H4 (cell line): ENCODE measurements at regions not wholly inside any gene's neighbourhood (a gene's known extent, or its start where the extent isn't known, plus 50 kb on each side); places are given as distances from the start of the nearest gene placed in this dataset.
"Not testable (repeated sequence)": the region's sequence is repeated elsewhere in the genome, so short reads cannot be mapped to it uniquely, and the experiment has no call there.

Source experiments
- DNase-seq: peaks from one replicate; pipeline ENCODE4 v3.0.0-alpha.2; 2015; ENCODE audit warnings: low spot score

DNA sequence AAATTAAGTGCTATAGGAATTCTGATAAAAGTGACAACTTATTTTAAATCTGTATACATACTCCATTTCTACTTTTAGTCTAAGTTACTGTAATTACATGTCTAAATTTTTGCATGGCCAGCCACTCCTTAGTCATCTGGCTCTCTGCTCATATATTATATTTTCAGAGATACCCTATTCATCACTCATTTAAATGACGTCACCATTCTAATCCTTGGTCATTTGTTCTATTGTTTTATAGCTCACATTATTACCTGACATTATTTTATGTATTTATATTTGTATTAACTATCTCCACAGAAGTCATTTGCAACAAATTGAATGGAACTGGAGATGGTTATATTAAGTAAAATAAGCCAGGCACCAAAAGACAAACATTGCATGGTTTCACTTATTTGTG lies 179.6 kb upstream of the CXorf51A start:
- no peak for DNase-seq

DNA sequence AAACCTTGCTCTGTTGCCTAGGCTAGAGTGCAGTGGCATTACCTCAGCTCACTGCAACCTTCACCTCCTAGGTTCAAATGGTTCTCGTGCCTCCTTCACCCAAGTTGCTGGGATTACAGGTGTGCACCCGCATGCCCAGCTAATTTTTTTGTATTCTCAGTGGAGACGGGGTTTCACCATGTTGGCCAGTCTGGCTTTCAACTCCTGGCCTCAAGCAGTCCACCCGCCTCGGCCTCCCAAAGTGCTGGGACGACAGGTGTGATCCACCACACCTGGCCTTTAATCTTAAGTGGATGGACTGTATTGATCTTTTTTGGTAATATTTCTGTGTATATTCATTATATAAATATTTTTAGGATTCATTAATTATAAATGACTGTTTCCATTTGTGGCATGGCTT lies 158.7 kb upstream of the CXorf51A start:
- DNase-seq = no peak

DNA sequence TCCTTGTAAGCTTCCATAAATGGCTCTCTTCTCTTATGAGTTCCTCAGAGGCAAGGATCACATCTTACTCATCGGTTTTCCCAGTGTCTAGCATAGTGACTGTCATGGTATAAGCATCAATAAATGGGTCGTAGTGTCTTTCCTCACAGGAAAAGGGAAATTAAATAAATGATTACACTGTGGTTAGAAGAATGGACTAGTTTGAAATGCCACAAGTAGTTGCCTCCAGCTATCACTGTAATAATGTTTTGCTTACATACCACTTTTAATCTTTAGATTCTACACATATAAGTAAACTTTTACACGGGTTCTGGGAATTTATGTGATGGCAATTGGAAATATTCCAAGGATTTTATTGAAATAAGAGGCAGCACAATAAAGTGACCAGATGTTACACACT lies 152.8 kb upstream of the CXorf51A start:
- DNase-seq = peak; percentile 55

DNA sequence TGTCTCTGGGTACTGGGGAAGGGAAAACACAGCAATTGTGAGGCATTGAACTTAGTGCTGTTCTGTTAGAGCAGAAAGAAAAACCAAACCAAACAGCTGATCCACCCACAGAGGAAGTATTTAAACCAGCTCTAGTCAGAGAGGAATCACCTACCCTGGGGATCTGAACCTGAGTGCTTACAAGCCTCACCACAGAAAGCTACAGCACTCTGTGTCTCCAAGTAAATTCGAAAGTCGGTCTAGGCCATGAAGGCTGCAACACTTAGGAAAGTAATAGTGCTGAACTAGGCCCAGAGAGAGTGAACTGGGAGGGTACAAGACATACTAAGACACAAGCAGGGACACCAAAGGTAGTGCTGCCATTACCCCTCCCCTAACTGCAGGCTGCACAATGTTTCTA lies 142.2 kb upstream of the CXorf51A start:
- DNase-seq = no peak

DNA sequence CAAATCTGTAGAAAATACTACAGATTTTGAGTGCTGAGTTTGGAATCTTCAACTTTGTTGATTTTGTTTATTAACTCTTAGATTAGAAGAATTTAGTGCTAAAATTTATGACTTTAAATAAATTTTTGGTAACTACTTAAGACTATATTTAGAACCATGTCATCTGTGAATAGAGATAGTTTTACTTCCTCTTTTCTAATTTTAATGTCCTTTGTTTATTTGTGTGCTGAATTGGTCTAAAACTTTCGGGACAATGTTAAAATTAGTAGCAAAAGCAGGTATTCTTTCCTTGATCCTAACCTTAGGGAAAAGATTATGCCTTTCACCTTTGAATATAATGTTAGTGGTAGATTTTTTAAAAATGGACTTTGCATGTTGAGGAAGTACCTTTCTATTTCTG lies 119.7 kb upstream of the CXorf51A start:
- DNase-seq = no peak

DNA sequence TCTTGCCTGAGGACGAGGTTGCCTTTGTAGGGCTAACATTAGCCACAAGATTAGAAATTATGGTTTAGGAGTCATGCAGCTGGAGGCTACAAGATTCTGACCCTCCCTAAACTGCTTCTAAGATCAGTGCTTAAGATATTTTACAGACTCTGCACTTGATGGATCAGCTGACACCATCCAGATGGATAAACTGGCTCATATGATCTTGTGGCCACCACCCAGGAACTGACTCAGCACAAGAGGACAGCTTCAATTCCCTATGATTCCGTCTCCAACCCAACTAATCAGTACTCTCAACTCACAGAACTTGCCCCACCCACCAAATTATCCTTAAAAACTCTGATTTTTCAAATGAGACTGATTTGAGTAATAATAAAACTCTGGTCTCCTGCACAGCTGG lies 118.5 kb upstream of the CXorf51A start:
- peak; percentile 66 for DNase-seq

DNA sequence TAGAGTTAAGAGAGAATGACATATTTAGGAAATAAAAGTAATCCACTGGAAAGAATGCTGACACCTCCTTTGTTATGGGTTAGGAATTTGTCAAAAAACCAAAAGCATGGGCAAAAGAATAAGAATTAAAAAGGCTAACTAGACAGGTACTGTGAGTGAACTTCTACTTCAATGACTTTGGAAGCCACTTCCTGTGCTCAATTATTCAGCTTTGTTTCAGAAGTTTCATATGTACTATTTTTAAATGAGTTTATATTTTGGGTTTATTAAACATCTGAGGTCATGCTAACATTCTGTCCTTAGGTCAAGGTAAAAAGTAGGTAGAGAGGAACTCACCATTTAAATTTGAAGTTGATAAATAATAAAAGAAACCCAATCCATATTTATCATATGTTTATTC lies 106.7 kb upstream of the CXorf51A start:
- DNase-seq = no peak

DNA sequence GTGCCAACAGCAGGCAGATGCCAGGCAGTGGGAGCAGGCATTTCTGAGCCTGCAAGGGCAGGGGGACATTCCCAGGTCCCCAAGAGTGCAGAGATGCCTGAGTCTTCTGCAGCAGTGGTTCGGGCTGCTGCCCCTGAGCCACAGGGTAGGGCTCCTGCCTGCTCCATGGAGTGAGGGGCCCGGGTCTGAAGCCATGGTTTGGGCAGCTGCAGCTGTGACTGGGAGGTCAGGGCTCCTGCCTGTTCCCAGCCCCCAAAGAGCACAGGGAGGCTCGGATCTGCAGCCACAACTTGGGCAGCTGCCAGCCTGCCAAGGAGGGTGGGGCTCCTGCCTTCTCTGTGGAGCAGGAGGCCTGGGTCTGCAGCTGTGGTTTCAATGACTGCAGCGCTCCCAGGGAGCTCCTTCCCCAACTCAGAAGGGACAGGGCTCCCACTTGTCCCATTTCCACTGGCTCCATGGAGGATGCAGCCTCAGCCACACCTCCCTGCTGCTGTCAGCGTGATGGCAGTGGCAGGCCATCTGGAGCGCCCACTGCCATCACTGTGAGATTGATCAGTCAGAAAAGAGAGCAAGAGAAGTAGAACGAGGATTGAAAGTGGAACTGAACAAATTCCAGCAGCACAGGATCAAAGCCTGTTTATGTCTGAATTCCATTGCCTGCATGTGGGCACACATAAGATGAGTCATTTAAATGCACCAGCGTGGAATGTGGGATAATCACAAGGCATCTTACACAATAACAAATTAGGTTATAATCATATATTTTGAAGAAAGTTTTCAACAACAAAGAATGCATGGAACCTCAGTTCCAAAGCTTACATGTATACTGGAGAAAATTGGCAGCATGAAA lies 93.1 kb upstream of the CXorf51A start:
- peak; percentile 72 for DNase-seq

DNA sequence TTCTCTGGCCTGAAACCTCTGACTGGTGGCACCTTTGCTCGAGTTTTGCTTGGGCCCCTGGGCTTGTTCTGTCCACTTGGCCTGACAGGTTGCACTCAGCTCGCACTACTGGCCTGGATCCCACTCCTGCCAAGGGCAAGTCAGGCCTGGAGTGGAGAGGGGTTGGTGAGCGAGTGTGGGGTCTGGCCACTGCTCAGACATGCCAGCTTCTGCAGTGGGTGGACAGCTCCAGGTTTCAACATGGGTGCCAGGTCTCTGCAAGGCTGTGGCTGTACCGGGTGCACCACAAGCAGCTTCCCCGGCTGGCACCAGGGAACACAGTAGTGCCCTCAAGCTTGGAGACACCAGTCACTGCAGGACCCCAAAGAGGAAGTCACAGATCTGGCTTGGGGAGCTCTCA lies 91.6 kb upstream of the CXorf51A start:
- no peak for DNase-seq

DNA sequence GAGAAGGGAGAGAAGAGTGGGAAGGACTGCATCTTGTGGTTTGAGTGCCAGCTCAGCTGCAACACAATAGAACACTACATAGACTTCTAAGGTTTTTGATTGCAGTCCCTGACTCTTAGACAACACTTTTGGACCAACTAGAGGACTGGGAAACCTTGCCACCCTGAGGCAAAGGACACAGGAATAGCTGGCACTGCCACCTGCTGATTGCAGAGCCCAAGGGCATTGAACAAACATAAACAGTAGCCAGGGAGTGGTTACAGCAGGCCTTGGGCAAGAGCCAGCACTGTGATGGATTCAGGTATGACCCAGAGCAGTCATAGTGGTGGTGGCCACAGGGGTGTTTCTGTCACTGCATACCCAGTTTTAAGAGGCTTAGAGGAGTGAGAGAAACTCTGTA lies 72.5 kb upstream of the CXorf51A start:
- peak; percentile 36 for DNase-seq

DNA sequence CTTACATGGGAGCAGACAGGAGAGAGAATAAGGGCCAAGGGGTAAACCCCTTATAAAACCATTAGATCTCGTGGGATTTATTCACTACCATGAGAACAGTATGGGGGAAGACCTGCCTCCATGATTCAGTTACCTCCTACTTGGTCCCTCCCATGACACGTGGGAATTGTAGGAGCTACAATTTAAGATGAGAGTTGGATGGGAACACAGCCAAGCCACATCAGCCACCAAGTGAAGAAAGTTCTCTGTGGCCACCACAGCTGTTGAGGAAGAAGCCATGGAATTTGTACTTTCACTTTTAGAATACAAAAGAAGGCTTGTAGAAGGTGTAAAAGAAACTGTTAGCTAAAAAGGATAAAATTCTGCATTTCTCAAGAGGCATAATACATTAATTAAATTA lies 67.0 kb upstream of the CXorf51A start:
- peak; percentile 75 for DNase-seq

DNA sequence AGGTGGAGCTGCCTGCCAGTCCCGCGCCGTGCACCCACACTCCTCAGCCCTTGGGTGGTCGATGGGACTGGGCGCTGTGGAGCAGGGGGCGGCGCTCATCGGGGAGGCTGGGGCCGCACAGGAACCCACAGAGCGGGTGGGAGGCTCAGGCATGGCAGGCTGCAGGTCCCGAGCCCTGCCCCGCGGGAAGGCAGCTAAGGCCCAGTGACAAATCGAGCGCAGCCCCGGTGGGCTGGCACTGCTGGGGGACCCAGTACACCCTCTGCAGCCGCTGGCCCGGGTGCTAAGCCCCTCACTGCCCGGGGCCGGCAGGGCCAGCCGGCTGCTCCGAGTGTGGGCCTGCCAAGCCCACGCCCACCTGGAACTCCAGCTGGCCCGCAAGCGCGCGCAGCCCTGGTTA lies 52.3 kb upstream of the CXorf51A start:
- DNase-seq = not testable (repeated sequence)

DNA sequence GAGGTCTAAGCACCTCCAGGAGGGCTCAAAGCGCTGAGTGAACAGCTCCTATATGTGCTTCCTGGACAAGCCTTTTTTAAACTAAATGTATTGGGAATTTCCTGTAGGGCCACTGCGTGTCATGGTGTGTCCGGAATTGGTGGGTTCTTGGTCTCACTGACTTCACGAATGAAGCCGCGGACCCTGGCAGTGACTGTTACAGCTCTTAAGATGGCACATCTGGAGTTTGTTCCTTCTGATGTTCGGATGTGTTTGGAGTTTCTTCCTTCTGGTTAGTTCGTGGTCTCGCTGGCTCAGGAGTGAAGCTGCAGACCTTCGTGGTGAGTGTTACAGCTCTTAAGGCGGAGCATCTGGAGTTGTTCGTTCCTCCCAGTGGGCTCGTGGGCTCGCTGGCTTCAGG lies 51.2 kb upstream of the CXorf51A start:
- DNase-seq = not testable (repeated sequence)
